ENCODE measurements at regions not wholly inside any gene's neighbourhood (a gene's known extent, or its start where the extent isn't known, plus 50 kb on each side); places are given as distances from the start of the nearest gene placed in this dataset.

- intact Hi-C loops (cut with DNase I; ENCODE audit: low total_unique reads) = no loop called here
- Histone ChIP-seq H3K9me3 (no peaks in the 10 kb centered on the region), H3K4me1 (no peaks in the 10 kb centered on the region), H3K4me3 (no peak overlapping the region), H3K27ac (no peak overlapping the region), H3K27me3 (no peaks in the 10 kb centered on the region), H3K36me3 (no peaks in the 10 kb centered on the region)
- 58 to 84% (median 78%) methylated on average over 1 of the region's 1 CpG for WGBS, 5 donors
- TF ChIP-seq POLR2AphosphoS5 (IDR thresholded peaks at IDR 0.05) (no peak), EP300 (IDR thresholded peaks at IDR 0.05) (no peak), POLR2A (IDR thresholded peaks at IDR 0.05) (no peak), CTCF (IDR thresholded peaks at IDR 0.05) (no peak)
- no peak for DNase-seq
These were observed 327.8 kb downstream of the CPS1 start for GRCh38 chr2:210884227-210884626.

GRCh38 chr2:210888035-210888434 is 331.6 kb downstream of the CPS1 start:
- WGBS, 5 donors = 89 to 93% (median 90%) methylated on average over 6 of the region's 6 CpGs
- H3K4me3 ChIP-seq = no peak overlapping the region

GRCh38 chr2:210895132-210895531 is 338.7 kb downstream of the CPS1 start:
- no peak for TF ChIP-seq POLR2AphosphoS5 (IDR thresholded peaks at IDR 0.05)
- no peak for TF ChIP-seq POLR2A (IDR thresholded peaks at IDR 0.05)
- TF ChIP-seq CTCF (IDR thresholded peaks at IDR 0.05) = no peak
- no peak for TF ChIP-seq EP300 (IDR thresholded peaks at IDR 0.05)
- intact Hi-C loops (cut with DNase I; ENCODE audit: low total_unique reads) = no loop called here
- no peak overlapping the region for H3K27ac ChIP-seq
- no peak overlapping the region for H3K4me3 ChIP-seq
- no peaks in the 10 kb centered on the region for H3K27me3 ChIP-seq
- no peaks in the 10 kb centered on the region for H3K36me3 ChIP-seq
- H3K4me1 ChIP-seq = no peaks in the 10 kb centered on the region
- no peak for DNase-seq
- 86 to 90% (median 88%) methylated on average over 5 of the region's 5 CpGs for WGBS, 5 donors
- H3K9me3 ChIP-seq = peaks cover 0 to 2% (median 0%) of the 10 kb centered on the region in 4 donors

More at GRCh38 chr2:210888035-210888434, 331.6 kb downstream of the CPS1 start:
- Histone ChIP-seq H3K9me3 (peaks cover 0 to 7% (median 0%) of the 10 kb centered on the region in 4 donors), H3K27ac (no peak overlapping the region), H3K27me3 (no peaks in the 10 kb centered on the region), H3K36me3 (no peaks in the 10 kb centered on the region), H3K4me1 (no peaks in the 10 kb centered on the region)
- TF ChIP-seq EP300 (IDR thresholded peaks at IDR 0.05) (no peak), CTCF (IDR thresholded peaks at IDR 0.05) (no peak), POLR2AphosphoS5 (IDR thresholded peaks at IDR 0.05) (no peak), POLR2A (IDR thresholded peaks at IDR 0.05) (no peak)
- intact Hi-C loops (cut with DNase I; ENCODE audit: low total_unique reads) = no loop called here
- DNase-seq = no peak

GRCh38 chr2:210899131-210899530 is 342.7 kb downstream of the CPS1 start:
- Histone ChIP-seq H3K9me3 (no peaks in the 10 kb centered on the region), H3K36me3 (no peaks in the 10 kb centered on the region), H3K27me3 (no peaks in the 10 kb centered on the region), H3K27ac (no peak overlapping the region), H3K4me1 (no peaks in the 10 kb centered on the region), H3K4me3 (no peak overlapping the region)
- WGBS, 5 donors = 55 to 83% (median 79%) methylated on average over 3 of the region's 3 CpGs
- TF ChIP-seq POLR2AphosphoS5 (IDR thresholded peaks at IDR 0.05) (no peak), POLR2A (IDR thresholded peaks at IDR 0.05) (no peak), CTCF (IDR thresholded peaks at IDR 0.05) (no peak), EP300 (IDR thresholded peaks at IDR 0.05) (no peak)
- intact Hi-C loops (cut with DNase I; ENCODE audit: low total_unique reads) = no loop called here
- no peak for DNase-seq

All from stomach (tissue), 8 donors.